ENCODE measurements at regions not wholly inside any gene's neighbourhood (a gene's known extent, or its start where the extent isn't known, plus 50 kb on each side); places are given as distances from the start of the nearest gene placed in this dataset.

- TF ChIP-seq EZH2phosphoT487 (IDR thresholded peaks at IDR 0.05; ENCODE audit: low read length), result no peak
- no peak for TF ChIP-seq CTCF (IDR thresholded peaks at IDR 0.05; ENCODE audit: low read length)
Measured at GRCh38 chr7:67487316-67487715, 490.7 kb downstream of the TYW1 start.
